NCI-H460 (cell line): ENCODE measurements at regions not wholly inside any gene's neighbourhood (a gene's known extent, or its start where the extent isn't known, plus 50 kb on each side); places are given as distances from the start of the nearest gene placed in this dataset.
"Not testable (repeated sequence)": the region's sequence is repeated elsewhere in the genome, so short reads cannot be mapped to it uniquely, and the experiment has no call there.

ENCODE experiments used
- DNase-seq: peaks from one replicate; pipeline ENCODE4 v3.0.0-alpha.2; 2016; ENCODE audit warnings: low read depth; ENCODE audit errors: extremely low read depth

GRCh38 chr13:62371737-62372136 is 956.1 kb upstream of the PCDH20 start:
- DNase-seq: no peak

- DNase-seq: not testable (repeated sequence)
Observed at GRCh38 chr13:62367971-62368370, 952.3 kb upstream of the PCDH20 start.

- DNase-seq: no peak
Observed at GRCh38 chr13:62360609-62361008, 945.0 kb upstream of the PCDH20 start.

- DNase-seq: no peak
Observed at GRCh38 chr13:62358646-62358932, 942.9 kb upstream of the PCDH20 start.

GRCh38 chr13:62357887-62358645 is 942.4 kb upstream of the PCDH20 start:
- DNase-seq: peak; percentile 46

GRCh38 chr13:62356977-62357376 is 941.3 kb upstream of the PCDH20 start:
- DNase-seq: no peak

- DNase-seq: no peak
Observed at GRCh38 chr13:62337109-62337880, 921.6 kb upstream of the PCDH20 start.

- no peak for DNase-seq
Observed at GRCh38 chr13:62336507-62336906, 920.9 kb upstream of the PCDH20 start.

GRCh38 chr13:62333466-62333865 is 917.8 kb upstream of the PCDH20 start:
- DNase-seq: no peak

GRCh38 chr13:62331384-62331783 is 915.7 kb upstream of the PCDH20 start:
- DNase-seq: no peak

GRCh38 chr13:62327367-62327766 is 911.7 kb upstream of the PCDH20 start:
- no peak for DNase-seq

GRCh38 chr13:62324842-62325241 is 909.2 kb upstream of the PCDH20 start:
- no peak for DNase-seq

GRCh38 chr13:62321895-62322294 is 906.2 kb upstream of the PCDH20 start:
- DNase-seq: no peak

- no peak for DNase-seq
Observed at GRCh38 chr13:62321139-62321538, 905.5 kb upstream of the PCDH20 start.

GRCh38 chr13:62320129-62321108 is 904.8 kb upstream of the PCDH20 start:
- peak; percentile 51 for DNase-seq

GRCh38 chr13:62309904-62310303 is 894.3 kb upstream of the PCDH20 start:
- DNase-seq: no peak

GRCh38 chr13:62305756-62306155 is 890.1 kb upstream of the PCDH20 start:
- no peak for DNase-seq

- DNase-seq: no peak
Observed at GRCh38 chr13:62302341-62302740, 886.7 kb upstream of the PCDH20 start.

- no peak for DNase-seq
Observed at GRCh38 chr13:62299988-62300387, 884.3 kb upstream of the PCDH20 start.

- no peak for DNase-seq
Observed at GRCh38 chr13:62296812-62297211, 881.2 kb upstream of the PCDH20 start.

- no peak for DNase-seq
Observed at GRCh38 chr13:62294244-62294643, 878.6 kb upstream of the PCDH20 start.
